H1 (cell line): ENCODE measurements at regions not wholly inside any gene's neighbourhood (a gene's known extent, or its start where the extent isn't known, plus 50 kb on each side); places are given as distances from the start of the nearest gene placed in this dataset.

Experiments
- CTCF ChIA-PET: fragments of 300-600 bp; sonication (Branson Sonifier 250); formaldehyde crosslinking; loops from one replicate; lab custom pipeline; 2021; ENCODE audit not compliant: partially characterized antibody; lab: Charles Lee
- POLR2A ChIA-PET: fragments of 300-600 bp; sonication (Branson Sonifier 250); formaldehyde crosslinking; loops from one replicate; lab custom pipeline; 2021; ENCODE audit warnings: inconsistent platforms; ENCODE audit not compliant: partially characterized antibody; lab: Charles Lee
- DNase-seq, 2 experiments: peaks; one replicate each; pipeline versions ENCODE4 v3.0.0 to v3.0.0-alpha.2; 2010 to 2022; ENCODE audit warnings: low spot score in 2 of 2, low read depth in 1 of 2, mixed read lengths in 1 of 2
- FAIRE-seq: peaks from 2 replicates; lab custom pipeline; 2011; peaks lifted over from hg19 to GRCh38; lab: Jason Lieb, UNC
- H2AFZ ChIP-seq: 2 replicates; pipeline ENCODE4 v1.8.1; 2012; ENCODE audit warnings: low read length, inconsistent platforms
- H2AK5ac ChIP-seq: 2 replicates; pipeline ENCODE4 v1.6.1; 2013; ENCODE audit warnings: low read depth, low read length
- H2BK120ac ChIP-seq: replicated peaks from 2 replicates; pipeline ENCODE3; 2013; ENCODE audit warnings: low read depth, low read length, inconsistent platforms
- H2BK12ac ChIP-seq: 2 replicates; pipeline ENCODE4 v1.6.1; 2013; ENCODE audit warnings: low read depth, low read length
- H2BK15ac ChIP-seq: 2 replicates; pipeline ENCODE4 v1.6.1; 2013; ENCODE audit warnings: low read length
- H2BK20ac ChIP-seq: 2 replicates; pipeline ENCODE4 v1.6.1; 2013; ENCODE audit warnings: low read length
- H2BK5ac ChIP-seq: 2 replicates; pipeline ENCODE4 v1.6.1; 2013; ENCODE audit warnings: low read depth, low read length
- H3K14ac ChIP-seq: 2 replicates; pipeline ENCODE4 v1.6.1; 2013; ENCODE audit warnings: inconsistent platforms; ENCODE audit not compliant: insufficient read length
- H3K18ac ChIP-seq: 2 replicates; pipeline ENCODE4 v1.6.1; 2013; ENCODE audit warnings: low read length; ENCODE audit errors: extremely low read depth
- H3K23ac ChIP-seq: 2 replicates; pipeline ENCODE4 v1.6.1; 2013; ENCODE audit warnings: inconsistent platforms; ENCODE audit not compliant: insufficient read length
- H3K23me2 ChIP-seq: 2 replicates; pipeline ENCODE4 v1.6.1; 2013; ENCODE audit warnings: low read depth, low read length
- H3K27ac ChIP-seq: 2 replicates; pipeline ENCODE4 v1.6.1; 2011; ENCODE audit warnings: low read depth, low read length, inconsistent platforms
- H3K27me3 ChIP-seq, 4 experiments: replicated peaks in 1 of 4; 1 replicate in 1 of 4; 2 replicates in 3 of 4; pipeline versions ENCODE4 v1.6.1 to v1.8.1; 2011 to 2013; ENCODE audit warnings: low read length in 3 of 4, mild to moderate bottlenecking in 3 of 4, inconsistent platforms in 2 of 4, mixed read lengths in 2 of 4, moderate library complexity in 1 of 4; ENCODE audit not compliant: control insufficient read depth in 3 of 4, insufficient read depth in 3 of 4; ENCODE audit errors: extremely low read depth in 1 of 4
- H3K36me3 ChIP-seq, 4 experiments: 2 replicates each; pipeline versions ENCODE4 v1.6.1 to v1.8.1; 2011 to 2013; ENCODE audit warnings: mild to moderate bottlenecking in 4 of 4, low read length in 3 of 4, moderate library complexity in 2 of 4, control low read depth in 1 of 4, inconsistent platforms in 1 of 4; ENCODE audit not compliant: insufficient read depth in 4 of 4, control insufficient read depth in 2 of 4
- H3K4ac ChIP-seq: replicated peaks from 2 replicates; pipeline ENCODE3; 2013; ENCODE audit warnings: low read length, low read depth, mixed read lengths, inconsistent platforms; ENCODE audit not compliant: insufficient read length
- H3K4me1 ChIP-seq, 4 experiments: replicated peaks in 1 of 4; 1 replicate in 1 of 4; 2 replicates in 3 of 4; pipeline versions ENCODE4 v1.6.1 to v1.8.1; 2011 to 2013; ENCODE audit warnings: low read length in 3 of 4, inconsistent platforms in 2 of 4, mixed read lengths in 1 of 4; ENCODE audit not compliant: insufficient read depth in 4 of 4, control insufficient read depth in 3 of 4
- H3K4me2 ChIP-seq, 2 experiments: 2 replicates each; pipeline versions ENCODE4 v1.6.1 to v1.8.1; 2011 to 2013; ENCODE audit warnings: low read depth in 2 of 2, low read length in 2 of 2, control low read depth in 1 of 2, inconsistent platforms in 1 of 2, mild to moderate bottlenecking in 1 of 2; ENCODE audit not compliant: insufficient read depth in 1 of 2
- H3K4me3 ChIP-seq, 4 experiments: fragments of 200-600, 300-600 bp in 1 of 4; sonication (generic), shearing (Covaris generic), sonication (Bioruptor Twin) in 1 of 4; 2 replicates each; pipeline versions ENCODE4 v1.5.1 to v1.8.1; 2011 to 2016; ENCODE audit warnings: low read length in 4 of 4, low read depth in 3 of 4, control low read depth in 2 of 4, inconsistent platforms in 2 of 4, mild to moderate bottlenecking in 2 of 4, mixed read lengths in 1 of 4, moderate library complexity in 1 of 4; ENCODE audit not compliant: insufficient read depth in 2 of 4; ENCODE audit errors: extremely low read depth in 1 of 4
- H3K56ac ChIP-seq: replicated peaks from 2 replicates; pipeline ENCODE3; 2013; ENCODE audit warnings: low read depth, mild to moderate bottlenecking, mixed read lengths, low read length, inconsistent platforms; ENCODE audit not compliant: insufficient read length
- H3K79me1 ChIP-seq: 2 replicates; pipeline ENCODE4 v1.6.1; 2013; ENCODE audit warnings: low read depth, low read length, control low read depth
- H3K79me2 ChIP-seq, 2 experiments: 2 replicates each; pipeline versions ENCODE4 v1.6.1 to v1.8.1; 2012 to 2013; ENCODE audit warnings: low read length in 2 of 2, mild to moderate bottlenecking in 2 of 2, inconsistent platforms in 1 of 2; ENCODE audit not compliant: insufficient read depth in 2 of 2, control insufficient read depth in 1 of 2
- H3K9ac ChIP-seq, 4 experiments: replicated peaks in 1 of 4; 1 replicate in 1 of 4; 2 replicates in 3 of 4; pipeline versions ENCODE4 v1.6.1 to v1.8.1; 2011 to 2013; ENCODE audit warnings: low read depth in 3 of 4, low read length in 3 of 4, control low read depth in 2 of 4, mild to moderate bottlenecking in 2 of 4, moderate library complexity in 2 of 4, inconsistent platforms in 1 of 4; ENCODE audit errors: extremely low read depth in 1 of 4
- H3K9me3 ChIP-seq, 2 experiments: 2 replicates each; pipeline versions ENCODE4 v1.6.1 to v1.8.1; 2012 to 2013; ENCODE audit warnings: mild to moderate bottlenecking in 2 of 2, moderate library complexity in 2 of 2, control low read depth in 1 of 2, inconsistent platforms in 1 of 2, low read depth in 1 of 2, low read length in 1 of 2, mixed read lengths in 1 of 2; ENCODE audit not compliant: insufficient read depth in 2 of 2
- H4K20me1 ChIP-seq, 2 experiments: replicated peaks in 1 of 2; 2 replicates each; pipeline versions ENCODE3 to v1.8.1; 2011 to 2013; ENCODE audit warnings: inconsistent platforms in 2 of 2, low read length in 2 of 2, mild to moderate bottlenecking in 1 of 2; ENCODE audit not compliant: insufficient read depth in 2 of 2, control insufficient read depth in 1 of 2
- H4K5ac ChIP-seq: 2 replicates; pipeline ENCODE4 v1.6.1; 2013; ENCODE audit warnings: low read length, low read depth, mixed read lengths, inconsistent platforms; ENCODE audit not compliant: insufficient read length
- H4K8ac ChIP-seq: 2 replicates; pipeline ENCODE4 v1.8.0; 2013; ENCODE audit warnings: mild to moderate bottlenecking, moderate library complexity, low read length, inconsistent platforms; ENCODE audit not compliant: insufficient read depth; ENCODE audit errors: extremely low read depth
- H4K91ac ChIP-seq: replicated peaks from 2 replicates; pipeline ENCODE3; 2013; ENCODE audit warnings: low read length, mixed read lengths, inconsistent platforms; ENCODE audit not compliant: insufficient read length
- BACH1 ChIP-seq: IDR thresholded peaks from 2 replicates; pipeline ENCODE4 v1.6.1; 2012; ENCODE audit warnings: low read length, improper control_type of control experiment
- CBX8 ChIP-seq: fragments of 300-800, 300-1000 bp; sonication (generic); IDR thresholded peaks from 2 replicates; pipeline ENCODE4 v1.7.1; 2016; ENCODE audit warnings: low read depth, low read length, borderline replicate concordance
- CEBPB ChIP-seq: IDR thresholded peaks from 2 replicates; pipeline ENCODE4 v1.6.1; 2012; ENCODE audit warnings: low read depth, low read length
- CHD1 ChIP-seq: IDR thresholded peaks from 2 replicates; pipeline ENCODE4 v1.6.1; 2012; ENCODE audit warnings: low read depth, low read length, improper control_type of control experiment
- CREB1 ChIP-seq: IDR thresholded peaks from 2 replicates; pipeline ENCODE4 v1.6.1; 2012; ENCODE audit warnings: inconsistent platforms
- GABPA ChIP-seq: IDR thresholded peaks from 2 replicates; pipeline ENCODE4 v1.6.1; 2011; ENCODE audit warnings: mild to moderate bottlenecking, low read length, moderate library complexity, borderline replicate concordance; ENCODE audit not compliant: insufficient read depth
- HDAC6 ChIP-seq: IDR thresholded peaks from one replicate; pipeline ENCODE4 v1.7.1; 2012; ENCODE audit warnings: low read depth, mild to moderate bottlenecking, inconsistent platforms, low read length, moderate library complexity
- JUN ChIP-seq: IDR thresholded peaks from 2 replicates; pipeline ENCODE4 v1.6.1; 2011; ENCODE audit warnings: low read depth, mild to moderate bottlenecking, improper control_type of control experiment, low read length
- JUND ChIP-seq: IDR thresholded peaks from 2 replicates; pipeline ENCODE4 v1.6.1; 2011; ENCODE audit warnings: mild to moderate bottlenecking, improper control_type of control experiment, low read length
- POLR2AphosphoS5 ChIP-seq: IDR thresholded peaks from 2 replicates; pipeline ENCODE4 v1.6.1; 2011; ENCODE audit warnings: low read depth, low read length
- RFX5 ChIP-seq: IDR thresholded peaks from 2 replicates; pipeline ENCODE4 v1.6.1; 2011; ENCODE audit warnings: low read depth, low read length, improper control_type of control experiment, borderline replicate concordance
- SIN3A ChIP-seq, 2 experiments: IDR thresholded peaks in 1 of 2; conservative IDR thresholded peaks in 1 of 2; 2 replicates each; pipeline ENCODE4 v1.6.1; 2011 to 2012; ENCODE audit warnings: low read length in 2 of 2, improper control_type of control experiment in 1 of 2, low read depth in 1 of 2, mild to moderate bottlenecking in 1 of 2
- SIRT6 ChIP-seq: IDR thresholded peaks from one replicate; pipeline ENCODE4 v1.7.1; 2012; ENCODE audit warnings: low read length, inconsistent platforms
- SP1 ChIP-seq: IDR thresholded peaks from 2 replicates; pipeline ENCODE4 v1.6.1; 2011; ENCODE audit warnings: low read depth, low read length
- TCF12 ChIP-seq: IDR thresholded peaks from 2 replicates; pipeline ENCODE4 v1.6.1; 2011; ENCODE audit warnings: low read depth, mild to moderate bottlenecking, low read length
- TF ChIP-seq, protein P1 (sequence below): IDR thresholded peaks from 2 replicates; pipeline ENCODE4 v1.6.1; 2012; ENCODE audit warnings: low read length, inconsistent platforms

DNA sequence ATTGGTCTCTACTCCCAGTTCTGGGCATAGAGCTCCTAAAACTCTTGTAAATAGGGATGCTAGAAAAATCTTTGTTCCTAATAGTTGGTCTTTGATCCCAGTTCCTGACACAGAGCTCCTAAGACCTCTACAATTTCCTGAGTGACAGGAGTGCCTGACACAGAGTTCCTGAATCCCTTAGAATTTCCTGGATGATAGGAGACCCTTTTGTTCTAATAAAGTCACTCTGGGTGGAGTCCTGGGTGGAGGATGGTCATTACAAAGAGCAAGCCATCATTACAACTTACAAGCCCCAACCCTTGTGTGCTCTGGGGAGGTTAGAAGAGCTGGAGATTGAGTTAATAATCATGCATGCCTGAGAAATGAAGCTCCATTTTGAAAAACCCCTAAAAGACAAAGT, 58.4 kb downstream of the ZZZ3 start:
- H2BK5ac ChIP-seq: no peak overlapping the region
- H2BK12ac ChIP-seq: no peak overlapping the region
- FAIRE-seq (no peak), DNase-seq (no peak)
- H3K18ac ChIP-seq: no peak overlapping the region
- H3K4me2 ChIP-seq: no peak overlapping the region
- no peaks in the 10 kb centered on the region for H4K20me1 ChIP-seq
- ChIA-PET POLR2A (interaction anchor here (1.0 kb wide), 1 partner anchor 10 kb away, joined by 3 read pairs; no protein-coding TSS in a partner anchor), CTCF (interaction anchor here (0.9 kb wide), 1 partner anchor 14 kb away, joined by 3 read pairs; no protein-coding TSS in a partner anchor)
- H3K4me3 ChIP-seq: no peak overlapping the region
- H3K27ac ChIP-seq: no peak overlapping the region
- no peaks in the 10 kb centered on the region for H3K79me2 ChIP-seq
- H2AK5ac ChIP-seq: no peak overlapping the region
- no peaks in the 10 kb centered on the region for H3K9me3 ChIP-seq
- no peak overlapping the region for H4K5ac ChIP-seq
- H3K36me3 ChIP-seq: peaks cover 0 to 16% (median 5%) of the 10 kb centered on the region in 4 experiments; a peak in 4 of 8 replicates
- H2BK120ac ChIP-seq: no peak overlapping the region
- H3K23ac ChIP-seq: no peak overlapping the region
- H2AFZ ChIP-seq: no peak overlapping the region
- H3K56ac ChIP-seq: no peak overlapping the region
- H3K23me2 ChIP-seq: no peaks in the 10 kb centered on the region
- no peaks in the 10 kb centered on the region for H3K79me1 ChIP-seq
- H4K8ac ChIP-seq: no peak overlapping the region
- H4K91ac ChIP-seq: no peak overlapping the region
- no peak overlapping the region for H2BK15ac ChIP-seq
- H3K27me3 ChIP-seq: no peaks in the 10 kb centered on the region
- no peaks in the 10 kb centered on the region for H3K4me1 ChIP-seq
- H3K14ac ChIP-seq: no peak overlapping the region
- H3K9ac ChIP-seq: no peak overlapping the region
- H2BK20ac ChIP-seq: no peak overlapping the region
- TF ChIP-seq JUN (no peak), CHD1 (no peak), RFX5 (no peak), SIRT6 (no peak), HDAC6 (no peak), BACH1 (no peak), SIN3A (conservative IDR thresholded peaks at IDR 0.05 in 1 of 2, IDR thresholded peaks at IDR 0.05 in 1 of 2; ENCODE audit: low read depth in 1 of 2, low read length in 2 of 2) (no peak), JUND (no peak), TCF12 (no peak), CEBPB (no peak), SP1 (no peak), CBX8 (no peak), GABPA (no peak), POLR2AphosphoS5 (no peak), CREB1 (no peak)
- TF ChIP-seq, protein P1, sequence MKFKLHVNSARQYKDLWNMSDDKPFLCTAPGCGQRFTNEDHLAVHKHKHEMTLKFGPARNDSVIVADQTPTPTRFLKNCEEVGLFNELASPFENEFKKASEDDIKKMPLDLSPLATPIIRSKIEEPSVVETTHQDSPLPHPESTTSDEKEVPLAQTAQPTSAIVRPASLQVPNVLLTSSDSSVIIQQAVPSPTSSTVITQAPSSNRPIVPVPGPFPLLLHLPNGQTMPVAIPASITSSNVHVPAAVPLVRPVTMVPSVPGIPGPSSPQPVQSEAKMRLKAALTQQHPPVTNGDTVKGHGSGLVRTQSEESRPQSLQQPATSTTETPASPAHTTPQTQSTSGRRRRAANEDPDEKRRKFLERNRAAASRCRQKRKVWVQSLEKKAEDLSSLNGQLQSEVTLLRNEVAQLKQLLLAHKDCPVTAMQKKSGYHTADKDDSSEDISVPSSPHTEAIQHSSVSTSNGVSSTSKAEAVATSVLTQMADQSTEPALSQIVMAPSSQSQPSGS: no peak
- TF ChIP-seq, all 59 proteins: peak for 0
- no peak overlapping the region for H3K4ac ChIP-seq
